Sigmoid colon (tissue), 6 donors: ENCODE measurements at regions not wholly inside any gene's neighbourhood (a gene's known extent, or its start where the extent isn't known, plus 50 kb on each side); places are given as distances from the start of the nearest gene placed in this dataset.

Experiments
- DNase-seq: peaks from one replicate; pipeline ENCODE4 v3.0.0-alpha.2; 2019
- H3K27ac ChIP-seq, 4 donors: fragments of 200-600 bp; sonication (generic); one replicate each; pipeline ENCODE4 v1.5.1; 2016 to 2019; ENCODE audit warnings: mild to moderate bottlenecking in 1 of 4
- H3K27me3 ChIP-seq, 3 donors: fragments of 200-600 bp; sonication (generic); one replicate each; pipeline ENCODE4 v1.5.1; 2019; ENCODE audit warnings: mild to moderate bottlenecking in 1 of 3
- H3K36me3 ChIP-seq, 4 donors: fragments of 200-600 bp; sonication (generic); one replicate each; pipeline ENCODE4 v1.5.1; 2016 to 2019
- H3K4me1 ChIP-seq, 4 donors: fragments of 200-600 bp; sonication (generic); one replicate each; pipeline ENCODE4 v1.5.1; 2017 to 2019
- H3K4me3 ChIP-seq, 4 donors: fragments of 200-600 bp; sonication (generic); one replicate each; pipeline ENCODE4 v1.5.1; 2017 to 2019; ENCODE audit warnings: mild to moderate bottlenecking in 2 of 4, moderate library complexity in 1 of 4
- H3K9me3 ChIP-seq, 4 donors: fragments of 200-600 bp in 3 of 4; sonication (generic) in 3 of 4; one replicate each; pipeline versions ENCODE4 v1.5.1 to v1.6.1; 2013 to 2019
- CTCF ChIP-seq, 4 experiments: fragments of 450-650 bp in 3 of 4; fragments of 200-600 bp in 1 of 4; IDR thresholded peaks; one replicate each; pipeline ENCODE4 v1.5.1; 2016 to 2019; ENCODE audit warnings: antibody characterized with exemption in 4 of 4, mild to moderate bottlenecking in 3 of 4, moderate library complexity in 2 of 4
- EP300 ChIP-seq, 4 donors: sonication (generic); formaldehyde crosslinking; IDR thresholded peaks; one replicate each; pipeline ENCODE4 v1.6.1; 2017; ENCODE audit warnings: antibody characterized with exemption in 4 of 4
- POLR2A ChIP-seq, 2 donors: fragments of 450-650 bp; IDR thresholded peaks; one replicate each; pipeline ENCODE4 v1.6.1; 2016; ENCODE audit warnings: antibody characterized with exemption in 2 of 2, mild to moderate bottlenecking in 2 of 2, moderate library complexity in 2 of 2
- POLR2AphosphoS5 ChIP-seq, 4 donors: sonication (generic); formaldehyde crosslinking; IDR thresholded peaks; one replicate each; pipeline ENCODE4 v1.6.1; 2017; ENCODE audit warnings: antibody characterized with exemption in 4 of 4
- WGBS, 2 donors: extraction: QIAGEN DNeasy Blood & Tissue Kit; methylation state at CpG; one replicate each; pipeline ENCODE4 v1.1.7; 2013; 5-methylcytosine and 5-hydroxymethylcytosine counted together
- intact Hi-C: fragments of 100-400 bp; cut with DNase I; formaldehyde crosslinking; loops from one replicate; pipeline ENCODE4 v1.15.1; 2023
- donor health status: healthy with polysubstance abuse.
- donor health status: healthy.

- no peak overlapping the region for H3K4me3 ChIP-seq
- no peak for TF ChIP-seq POLR2A (IDR thresholded peaks at IDR 0.05)
- TF ChIP-seq CTCF (IDR thresholded peaks at IDR 0.05), result no peak
- TF ChIP-seq POLR2AphosphoS5 (IDR thresholded peaks at IDR 0.05), result no peak
- no peak for TF ChIP-seq EP300 (IDR thresholded peaks at IDR 0.05)
- peaks cover 0 to 2% (median 0%) of the 10 kb centered on the region in 4 donors for H3K9me3 ChIP-seq
- 82 to 87% methylated on average over 4 of the region's 4 CpGs for WGBS, 2 donors
- H3K27me3 ChIP-seq, result no peaks in the 10 kb centered on the region
- intact Hi-C loops, result no loop called here
- peaks cover 0 to 40% (median 29%) of the 10 kb centered on the region in 4 donors for H3K4me1 ChIP-seq
- no peak overlapping the region for H3K27ac ChIP-seq
- DNase-seq, result no peak
- H3K36me3 ChIP-seq, result no peaks in the 10 kb centered on the region
Measured at GRCh38 chr7:17560516-17560915, 262.1 kb downstream of the AHR start.

GRCh38 chr7:17560966-17561365 is 262.5 kb downstream of the AHR start:
- no peak overlapping the region for H3K27ac ChIP-seq

GRCh38 chr7:17564678-17565212 is 266.3 kb downstream of the AHR start:
- H3K27me3 ChIP-seq, result no peaks in the 10 kb centered on the region
- H3K27ac ChIP-seq, result no peak overlapping the region
- TF ChIP-seq CTCF (IDR thresholded peaks at IDR 0.05) (no peak), EP300 (IDR thresholded peaks at IDR 0.05) (no peak), POLR2A (IDR thresholded peaks at IDR 0.05) (no peak), POLR2AphosphoS5 (IDR thresholded peaks at IDR 0.05) (no peak)
- WGBS, 2 donors, result 18 to 35% methylated on average over 3 of the region's 3 CpGs
- intact Hi-C loops, result no loop called here
- no peaks in the 10 kb centered on the region for H3K4me1 ChIP-seq
- H3K9me3 ChIP-seq, result peaks cover 0 to 2% (median 0%) of the 10 kb centered on the region in 4 donors
- H3K36me3 ChIP-seq, result no peaks in the 10 kb centered on the region
- H3K4me3 ChIP-seq, result no peak overlapping the region
- DNase-seq, result no peak

More at GRCh38 chr7:17560966-17561365, 262.5 kb downstream of the AHR start:
- Histone ChIP-seq H3K9me3 (peaks cover 0 to 2% (median 0%) of the 10 kb centered on the region in 4 donors), H3K27me3 (no peaks in the 10 kb centered on the region), H3K36me3 (no peaks in the 10 kb centered on the region), H3K4me3 (no peak overlapping the region), H3K4me1 (peaks cover 0 to 37% (median 27%) of the 10 kb centered on the region in 4 donors)
- intact Hi-C loops, result no loop called here
- no peak for DNase-seq
- WGBS, 2 donors, result 96 to 99% methylated on average over 2 of the region's 2 CpGs
- TF ChIP-seq POLR2AphosphoS5 (IDR thresholded peaks at IDR 0.05) (no peak), POLR2A (IDR thresholded peaks at IDR 0.05) (no peak), EP300 (IDR thresholded peaks at IDR 0.05) (no peak), CTCF (IDR thresholded peaks at IDR 0.05) (no peak)

- peaks cover 0 to 18% (median 0%) of the 10 kb centered on the region in 4 donors for H3K9me3 ChIP-seq
- TF ChIP-seq EP300 (IDR thresholded peaks at IDR 0.05), result no peak
- no peak for TF ChIP-seq CTCF (IDR thresholded peaks at IDR 0.05)
- no peak for TF ChIP-seq POLR2A (IDR thresholded peaks at IDR 0.05)
- no peak for TF ChIP-seq POLR2AphosphoS5 (IDR thresholded peaks at IDR 0.05)
- intact Hi-C loops, result no loop called here
- 75 to 87% methylated on average over 3 of the region's 3 CpGs for WGBS, 2 donors
- no peak overlapping the region for H3K27ac ChIP-seq
- no peak overlapping the region for H3K4me3 ChIP-seq
- no peaks in the 10 kb centered on the region for H3K4me1 ChIP-seq
- no peaks in the 10 kb centered on the region for H3K36me3 ChIP-seq
- H3K27me3 ChIP-seq, result no peaks in the 10 kb centered on the region
- no peak for DNase-seq
Measured at GRCh38 chr7:17580141-17580540, 281.7 kb downstream of the AHR start.

GRCh38 chr7:17580856-17581255 is 282.4 kb downstream of the AHR start:
- no peaks in the 10 kb centered on the region for H3K27me3 ChIP-seq
- no peak overlapping the region for H3K4me3 ChIP-seq
- H3K4me1 ChIP-seq, result no peaks in the 10 kb centered on the region
- no peak for DNase-seq
- WGBS, 2 donors, result 87 to 88% methylated on average over 1 of the region's 1 CpG
- TF ChIP-seq EP300 (IDR thresholded peaks at IDR 0.05) (no peak), POLR2AphosphoS5 (IDR thresholded peaks at IDR 0.05) (no peak), CTCF (IDR thresholded peaks at IDR 0.05) (no peak), POLR2A (IDR thresholded peaks at IDR 0.05) (no peak)
- H3K27ac ChIP-seq, result no peak overlapping the region
- intact Hi-C loops, result no loop called here
- H3K9me3 ChIP-seq, result peaks cover 0 to 18% (median 0%) of the 10 kb centered on the region in 4 donors
- no peaks in the 10 kb centered on the region for H3K36me3 ChIP-seq
